ENCODE measurements at regions not wholly inside any gene's neighbourhood (a gene's known extent, or its start where the extent isn't known, plus 50 kb on each side); places are given as distances from the start of the nearest gene placed in this dataset.
A peak's percentile ranks its signal among the peaks of the same experiment; 100 is the strongest.
"Not testable (repeated sequence)": the region's sequence is repeated elsewhere in the genome, so short reads cannot be mapped to it uniquely, and the experiment has no call there.

DNA sequence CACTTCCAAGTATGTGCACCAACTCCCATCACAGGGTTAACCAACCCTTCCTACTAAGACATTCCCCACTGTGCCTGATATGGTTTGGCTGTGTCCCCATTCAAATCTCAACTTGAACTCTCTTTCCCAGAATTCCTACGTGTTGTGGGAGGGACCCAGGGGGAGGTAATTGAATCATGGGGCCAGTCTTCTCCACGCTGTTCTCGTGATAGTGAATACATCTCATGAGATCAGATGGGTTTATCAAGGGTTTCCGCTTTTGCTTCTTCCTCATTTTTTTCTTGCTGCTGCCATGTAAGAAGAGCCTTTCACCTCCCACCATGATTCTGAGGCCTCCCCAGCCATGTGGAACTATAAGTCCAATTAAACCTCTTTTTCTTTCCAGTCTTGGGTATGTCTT is 681.8 kb upstream of the TBX3 start:
- 0% methylated on average over 4 of the region's 4 CpGs for WGBS (ENCODE audit: insufficient coverage, low coverage, missing lambda C conversion rate)
- H3K27ac ChIP-seq (ENCODE audit: extremely low read depth, low read depth, low read length); ATAC-seq; H3K4me1 ChIP-seq (replicated peaks in 1 of 2; ENCODE audit: control insufficient read depth in 2 of 2, insufficient read depth in 2 of 2, low read length in 2 of 2); H3K9me3 ChIP-seq (replicated peaks; ENCODE audit: control insufficient read depth, insufficient read depth, low read depth, low read length); H2AFZ ChIP-seq (ENCODE audit: low read depth, low read length); H3K36me3 ChIP-seq (ENCODE audit: control insufficient read depth, insufficient read depth, low read length); FAIRE-seq; H3K79me2 ChIP-seq (ENCODE audit: control insufficient read depth, insufficient read depth, low read length); H3K9me1 ChIP-seq (ENCODE audit: control insufficient read depth, insufficient read depth, low read length); H3K4me2 ChIP-seq (ENCODE audit: insufficient read depth, low read length); H3K9ac ChIP-seq (ENCODE audit: insufficient read depth in 1 of 2, low read depth in 2 of 2, low read length in 2 of 2); in situ Hi-C loops (cut with MboI); CTCF ChIA-PET (ENCODE audit: low intra/inter-chr PET ratio); DNase-seq (ENCODE audit: extremely low read depth in 1 of 4, low spot score in 3 of 4); H3K27me3 ChIP-seq (ENCODE audit: control insufficient read depth in 2 of 2, insufficient read depth in 2 of 2, low read length in 2 of 2); H3K4me3 ChIP-seq; BruUV-seq (replicated peaks); intact Hi-C loops (cut with micrococcal nuclease); H4K20me1 ChIP-seq (replicated peaks; ENCODE audit: control insufficient read depth, insufficient read depth, low read length): not testable (repeated sequence)
- POLR2A ChIA-PET = interaction anchor here (0.9 kb wide), 1 partner anchor 13 kb away, joined by 3 read pairs; no protein-coding TSS in a partner anchor
- TF ChIP-seq POLR2H (tag; IDR thresholded peaks at IDR 0.05; ENCODE audit: low read depth) (peak; percentile 30; the same call in 1 of the 2 replicates), CHD2 (IDR thresholded peaks at IDR 0.05; ENCODE audit: low read depth, low read length) (peak; percentile 54; the same call in 1 of the 2 replicates), ELF1 (tag; IDR thresholded peaks at IDR 0.05) (peak; percentile 41; the same call in 1 of the 2 replicates), SPI1 (IDR thresholded peaks at IDR 0.05; ENCODE audit: borderline replicate concordance, low read depth, low read length) (peak; percentile 34; the same call in 1 of the 2 replicates), HCFC1 (IDR thresholded peaks at IDR 0.05; ENCODE audit: low read depth, low read length) (peak; percentile 55), ZNF766 (CRISPR knock-in tag; conservative IDR thresholded peaks at IDR 0.05) (peak; percentile 95)
- TF ChIP-seq, protein P1, sequence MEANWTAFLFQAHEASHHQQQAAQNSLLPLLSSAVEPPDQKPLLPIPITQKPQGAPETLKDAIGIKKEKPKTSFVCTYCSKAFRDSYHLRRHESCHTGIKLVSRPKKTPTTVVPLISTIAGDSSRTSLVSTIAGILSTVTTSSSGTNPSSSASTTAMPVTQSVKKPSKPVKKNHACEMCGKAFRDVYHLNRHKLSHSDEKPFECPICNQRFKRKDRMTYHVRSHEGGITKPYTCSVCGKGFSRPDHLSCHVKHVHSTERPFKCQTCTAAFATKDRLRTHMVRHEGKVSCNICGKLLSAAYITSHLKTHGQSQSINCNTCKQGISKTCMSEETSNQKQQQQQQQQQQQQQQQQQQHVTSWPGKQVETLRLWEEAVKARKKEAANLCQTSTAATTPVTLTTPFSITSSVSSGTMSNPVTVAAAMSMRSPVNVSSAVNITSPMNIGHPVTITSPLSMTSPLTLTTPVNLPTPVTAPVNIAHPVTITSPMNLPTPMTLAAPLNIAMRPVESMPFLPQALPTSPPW (CRISPR knock-in tag; IDR thresholded peaks at IDR 0.05) = peak; percentile 32; the same call in 1 of the 2 replicates

All from K562 (cell line).